Keratinocyte (primary cell): ENCODE measurements at regions not wholly inside any gene's neighbourhood (a gene's known extent, or its start where the extent isn't known, plus 50 kb on each side); places are given as distances from the start of the nearest gene placed in this dataset.

ENCODE experiments used
- DNase-seq: peaks from one replicate; pipeline ENCODE4 v3.0.0-alpha.2; 2011; ENCODE audit warnings: low read depth, missing footprints, low spot score
- FAIRE-seq: peaks from 2 replicates; lab custom pipeline; 2011; peaks lifted over from hg19 to GRCh38; lab: Jason Lieb, UNC
- H2AFZ ChIP-seq: 2 replicates; pipeline ENCODE4 v1.6.0; 2012; ENCODE audit warnings: low read length, control low read depth, inconsistent platforms; ENCODE audit not compliant: control insufficient read depth
- H3K27ac ChIP-seq: 2 replicates; pipeline ENCODE4 v1.5.1; 2011; ENCODE audit warnings: low read length; ENCODE audit not compliant: control insufficient read depth, insufficient read depth
- H3K27me3 ChIP-seq: 3 replicates; pipeline ENCODE4 v1.6.0; 2011; ENCODE audit warnings: low read length; ENCODE audit not compliant: control insufficient read depth, insufficient read depth; ENCODE audit errors: extremely low read depth
- H3K36me3 ChIP-seq, 2 experiments: 2 replicates in 1 of 2; 3 replicates in 1 of 2; pipeline ENCODE4 v1.5.1; 2011; ENCODE audit warnings: low read length in 2 of 2, mild to moderate bottlenecking in 1 of 2; ENCODE audit not compliant: control insufficient read depth in 2 of 2, insufficient read depth in 2 of 2; ENCODE audit errors: extremely low read depth in 1 of 2
- H3K4me1 ChIP-seq: 3 replicates; pipeline ENCODE4 v1.5.1; 2011; ENCODE audit warnings: low read length; ENCODE audit not compliant: control insufficient read depth, insufficient read depth; ENCODE audit errors: extremely low read depth
- H3K4me2 ChIP-seq: 3 replicates; pipeline ENCODE4 v1.6.0; 2011; ENCODE audit warnings: low read depth, low read length; ENCODE audit not compliant: control insufficient read depth, insufficient read depth; ENCODE audit errors: extremely low read depth
- H3K4me3 ChIP-seq, 3 experiments: fragments of 200-600 bp in 1 of 3; sonication (generic) in 1 of 3; 2 replicates in 2 of 3; 3 replicates in 1 of 3; pipeline ENCODE4 v1.5.1; 2011 to 2016; ENCODE audit warnings: low read length in 3 of 3, mild to moderate bottlenecking in 3 of 3, control low read depth in 2 of 3, inconsistent platforms in 1 of 3, low read depth in 1 of 3, mixed read lengths in 1 of 3, mixed run types in 1 of 3, moderate library complexity in 1 of 3; ENCODE audit not compliant: control insufficient read depth in 2 of 3, insufficient read depth in 2 of 3; ENCODE audit errors: extremely low read depth in 1 of 3
- H3K79me2 ChIP-seq: 2 replicates; pipeline ENCODE4 v1.6.0; 2012; ENCODE audit warnings: low read length; ENCODE audit not compliant: control insufficient read depth, insufficient read depth
- H3K9ac ChIP-seq: 3 replicates; pipeline ENCODE4 v1.6.0; 2011; ENCODE audit warnings: low read length; ENCODE audit not compliant: control insufficient read depth, insufficient read depth; ENCODE audit errors: extremely low read depth
- H3K9me1 ChIP-seq: 3 replicates; pipeline ENCODE4 v1.6.0; 2011; ENCODE audit warnings: low read length; ENCODE audit not compliant: control insufficient read depth, insufficient read depth; ENCODE audit errors: extremely low read depth
- H3K9me3 ChIP-seq: 2 replicates; pipeline ENCODE4 v1.5.1; 2012; ENCODE audit warnings: low read depth, low read length; ENCODE audit not compliant: control insufficient read depth
- H4K20me1 ChIP-seq: 3 replicates; pipeline ENCODE4 v1.6.0; 2011; ENCODE audit warnings: low read length; ENCODE audit not compliant: control insufficient read depth, insufficient read depth; ENCODE audit errors: extremely low read depth
- EZH2 ChIP-seq: IDR thresholded peaks from one replicate; pipeline ENCODE4 v1.6.1; 2012; ENCODE audit warnings: inconsistent platforms, mild to moderate bottlenecking, low read length, moderate library complexity
- dilution Hi-C: fragments of 300-500 bp; cut with MboI; formaldehyde crosslinking; loops from one replicate; pipeline ENCODE4 v1.7.0; 2020; ENCODE audit warnings: low sequenced_read_pairs; ENCODE audit not compliant: extremely low pct_ligation_motif_present
- TF ChIP-seq, protein P1 (sequence below), 3 experiments: IDR thresholded peaks in 1 of 3; conservative IDR thresholded peaks in 1 of 3; optimal IDR thresholded peaks in 1 of 3; 2 replicates in 2 of 3; 3 replicates in 1 of 3; pipeline versions ENCODE3 to v1.5.1; 2011; ENCODE audit warnings: low read length in 3 of 3, mild to moderate bottlenecking in 3 of 3, moderate library complexity in 2 of 3, control low read depth in 1 of 3, inconsistent platforms in 1 of 3; ENCODE audit not compliant: insufficient read depth in 2 of 3; ENCODE audit errors: extremely low read depth in 1 of 3

DNA sequence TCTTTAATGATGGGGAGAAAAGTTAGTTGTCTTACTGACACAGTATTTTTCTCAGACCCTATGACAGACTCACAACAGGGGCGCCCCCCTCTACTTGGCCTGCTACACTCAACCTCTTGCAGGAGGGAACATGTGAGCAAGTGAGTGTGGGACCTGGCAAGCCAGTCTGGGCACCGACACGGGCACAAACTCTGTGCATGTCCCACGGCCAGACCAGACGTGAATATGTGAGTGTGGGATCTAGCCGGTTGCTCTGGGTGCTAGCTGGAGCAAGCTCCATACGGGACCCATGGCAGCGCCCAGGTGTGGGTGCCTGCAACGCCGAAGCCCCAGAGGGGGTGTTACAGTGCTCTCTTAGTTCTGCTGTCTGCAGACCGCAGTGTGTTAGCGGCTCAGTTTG, 1437.3 kb upstream of the MIR17HG start:
- TF ChIP-seq, protein P1, sequence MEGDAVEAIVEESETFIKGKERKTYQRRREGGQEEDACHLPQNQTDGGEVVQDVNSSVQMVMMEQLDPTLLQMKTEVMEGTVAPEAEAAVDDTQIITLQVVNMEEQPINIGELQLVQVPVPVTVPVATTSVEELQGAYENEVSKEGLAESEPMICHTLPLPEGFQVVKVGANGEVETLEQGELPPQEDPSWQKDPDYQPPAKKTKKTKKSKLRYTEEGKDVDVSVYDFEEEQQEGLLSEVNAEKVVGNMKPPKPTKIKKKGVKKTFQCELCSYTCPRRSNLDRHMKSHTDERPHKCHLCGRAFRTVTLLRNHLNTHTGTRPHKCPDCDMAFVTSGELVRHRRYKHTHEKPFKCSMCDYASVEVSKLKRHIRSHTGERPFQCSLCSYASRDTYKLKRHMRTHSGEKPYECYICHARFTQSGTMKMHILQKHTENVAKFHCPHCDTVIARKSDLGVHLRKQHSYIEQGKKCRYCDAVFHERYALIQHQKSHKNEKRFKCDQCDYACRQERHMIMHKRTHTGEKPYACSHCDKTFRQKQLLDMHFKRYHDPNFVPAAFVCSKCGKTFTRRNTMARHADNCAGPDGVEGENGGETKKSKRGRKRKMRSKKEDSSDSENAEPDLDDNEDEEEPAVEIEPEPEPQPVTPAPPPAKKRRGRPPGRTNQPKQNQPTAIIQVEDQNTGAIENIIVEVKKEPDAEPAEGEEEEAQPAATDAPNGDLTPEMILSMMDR (optimal IDR thresholded peaks at IDR 0.05 in 1 of 3, IDR thresholded peaks at IDR 0.05 in 1 of 3, conservative IDR thresholded peaks at IDR 0.05 in 1 of 3; ENCODE audit: extremely low read depth in 1 of 3, insufficient read depth in 2 of 3, low read length in 3 of 3) = no peak
- TF ChIP-seq EZH2 = no peak
- dilution Hi-C loops = no loop called here
- H4K20me1 ChIP-seq = no peaks in the 10 kb centered on the region
- H3K4me1 ChIP-seq = no peaks in the 10 kb centered on the region
- no peaks in the 10 kb centered on the region for H3K79me2 ChIP-seq
- no peak overlapping the region for H3K4me3 ChIP-seq
- H3K9me1 ChIP-seq = no peaks in the 10 kb centered on the region
- H3K9ac ChIP-seq = no peak overlapping the region
- no peak overlapping the region for H2AFZ ChIP-seq
- no peak for FAIRE-seq
- no peak overlapping the region for H3K4me2 ChIP-seq
- no peaks in the 10 kb centered on the region for H3K36me3 ChIP-seq
- no peak overlapping the region for H3K27ac ChIP-seq
- DNase-seq = no peak
- no peaks in the 10 kb centered on the region for H3K27me3 ChIP-seq
- no peaks in the 10 kb centered on the region for H3K9me3 ChIP-seq

DNA sequence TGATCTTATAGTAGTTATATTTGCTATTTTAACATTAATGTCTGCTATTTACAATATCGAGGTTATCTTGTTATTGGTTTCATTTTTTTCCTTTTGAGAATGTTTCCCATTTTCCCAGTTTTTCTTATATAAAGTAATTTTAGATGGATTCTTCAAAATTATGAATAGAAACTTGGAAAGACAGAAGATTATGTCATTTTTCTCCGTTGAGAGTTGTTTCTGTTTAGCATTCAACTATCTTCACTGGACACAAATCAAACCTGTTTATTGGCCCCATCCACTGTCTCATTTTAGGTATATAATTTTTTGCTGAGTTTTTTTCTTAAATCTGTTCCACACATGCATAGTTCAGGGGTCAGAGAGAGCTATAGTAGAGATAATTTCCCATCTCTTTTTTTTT, 1430.9 kb upstream of the MIR17HG start:
- H3K4me1 ChIP-seq = no peaks in the 10 kb centered on the region
- H3K27me3 ChIP-seq = no peaks in the 10 kb centered on the region
- no peak for DNase-seq
- FAIRE-seq = no peak
- H3K4me3 ChIP-seq = no peak overlapping the region
- no peaks in the 10 kb centered on the region for H3K9me3 ChIP-seq
- H2AFZ ChIP-seq = no peak overlapping the region
- no peak overlapping the region for H3K9ac ChIP-seq
- no peak overlapping the region for H3K27ac ChIP-seq
- no peaks in the 10 kb centered on the region for H3K79me2 ChIP-seq
- dilution Hi-C loops = no loop called here
- H4K20me1 ChIP-seq = no peaks in the 10 kb centered on the region
- no peaks in the 10 kb centered on the region for H3K9me1 ChIP-seq
- no peaks in the 10 kb centered on the region for H3K36me3 ChIP-seq
- no peak overlapping the region for H3K4me2 ChIP-seq
- TF ChIP-seq, protein P1 (optimal IDR thresholded peaks at IDR 0.05 in 1 of 3, IDR thresholded peaks at IDR 0.05 in 1 of 3, conservative IDR thresholded peaks at IDR 0.05 in 1 of 3; ENCODE audit: extremely low read depth in 1 of 3, insufficient read depth in 2 of 3, low read length in 3 of 3) = no peak
- no peak for TF ChIP-seq EZH2
